Right lobe of liver (tissue), 4 donors: ENCODE measurements at regions not wholly inside any gene's neighbourhood (a gene's known extent, or its start where the extent isn't known, plus 50 kb on each side); places are given as distances from the start of the nearest gene placed in this dataset.

Experiments
- CTCF ChIP-seq, 4 donors: fragments of 200-600 bp in 3 of 4; fragments of 450-650 bp in 1 of 4; IDR thresholded peaks; one replicate each; pipeline versions ENCODE4 v1.5.1 to v1.8.0; 2016 to 2022; ENCODE audit warnings: antibody characterized with exemption in 4 of 4, mild to moderate bottlenecking in 2 of 4
- POLR2A ChIP-seq: fragments of 450-650 bp; IDR thresholded peaks from one replicate; pipeline ENCODE4 v1.6.1; 2017; ENCODE audit warnings: antibody characterized with exemption, mild to moderate bottlenecking
- donor health status: DM: no; HTN: no; CAD: no.
- donor health status: DM: no; HTN: no; CAD: no.
- donor health status: DM: no; HTN: yes; CAD: no.

DNA sequence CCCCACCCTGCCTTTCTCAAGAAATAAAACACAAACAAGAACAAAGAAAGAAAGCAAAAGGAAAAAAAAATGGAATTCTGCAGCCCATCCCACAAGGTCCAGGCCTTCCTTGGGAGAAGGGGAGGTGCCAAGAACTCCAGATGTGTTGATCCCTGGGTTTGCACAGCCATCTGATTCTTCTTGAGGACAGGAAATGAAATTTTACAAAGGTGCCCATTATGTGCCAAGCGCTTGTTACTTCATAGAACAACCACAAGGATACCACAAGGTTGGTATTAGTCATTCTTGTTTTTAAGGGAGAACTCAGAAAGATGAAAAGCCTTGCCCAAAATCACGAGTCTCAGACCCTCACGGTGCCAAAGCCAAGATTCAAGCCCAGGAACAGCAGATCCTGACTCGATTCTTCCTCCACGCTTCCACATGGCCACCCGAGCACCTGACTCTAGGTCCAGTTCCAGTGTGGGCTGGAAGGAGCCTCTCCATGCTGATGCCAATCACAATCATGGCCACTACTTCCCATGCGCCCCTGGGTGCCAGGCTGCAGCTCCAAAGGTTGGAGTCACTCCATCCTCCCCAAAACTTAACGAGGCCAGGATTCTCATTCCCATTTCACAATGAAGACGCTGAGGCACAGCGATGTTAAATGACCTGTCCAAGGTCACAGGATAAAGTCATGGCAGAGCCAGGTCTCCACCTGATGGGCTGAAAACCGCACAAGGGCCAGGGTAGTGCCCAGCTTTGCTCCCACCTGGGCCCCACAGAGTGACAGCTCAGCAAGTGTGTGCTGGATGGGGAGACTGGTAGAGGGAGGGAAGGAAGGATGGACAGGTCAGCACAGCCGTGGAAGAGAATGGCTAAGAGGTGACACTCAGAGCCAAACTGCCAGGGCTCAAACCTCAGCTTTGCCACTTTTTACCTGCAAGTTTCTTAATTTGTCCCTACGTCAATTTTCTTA lies 66.7 kb upstream of the TOP1 start:
- TF ChIP-seq CTCF (IDR thresholded peaks at IDR 0.05), result no peak
- no peak for TF ChIP-seq POLR2A
